Lower lobe of right lung (tissue), 2 donors: ENCODE measurements at regions not wholly inside any gene's neighbourhood (a gene's known extent, or its start where the extent isn't known, plus 50 kb on each side); places are given as distances from the start of the nearest gene placed in this dataset.
"Not testable (repeated sequence)": the region's sequence is repeated elsewhere in the genome, so short reads cannot be mapped to it uniquely, and the experiment has no call there.

Experiments
- ATAC-seq, 2 donors: fragments of 200-7000 bp; cut with Tn5 transposase; one replicate each; pipeline ENCODE4 v1.9.1; 2020 to 2022; ENCODE audit warnings: mild to moderate bottlenecking in 2 of 2, moderate library complexity in 2 of 2
- DNase-seq: peaks from one replicate; pipeline ENCODE4 v3.0.0-alpha.2; 2020
- H3K27ac ChIP-seq: fragments of 200-600 bp; one replicate; pipeline ENCODE4 v1.8.0; 2022
- H3K27me3 ChIP-seq: fragments of 200-600 bp; one replicate; pipeline ENCODE4 v1.8.0; 2022; ENCODE audit warnings: low read depth
- H3K36me3 ChIP-seq: fragments of 200-600 bp; one replicate; pipeline ENCODE4 v1.8.0; 2022; ENCODE audit warnings: mild to moderate bottlenecking
- H3K4me1 ChIP-seq: fragments of 200-600 bp; one replicate; pipeline ENCODE4 v1.8.0; 2022
- H3K4me3 ChIP-seq: fragments of 200-600 bp; one replicate; pipeline ENCODE4 v1.8.0; 2022; ENCODE audit warnings: mild to moderate bottlenecking
- H3K9me3 ChIP-seq: fragments of 200-600 bp; one replicate; pipeline ENCODE4 v1.8.0; 2022
- CTCF ChIP-seq: fragments of 200-600 bp; IDR thresholded peaks from one replicate; pipeline ENCODE4 v1.8.0; 2022; ENCODE audit warnings: antibody characterized with exemption, mild to moderate bottlenecking
- intact Hi-C: fragments of 100-400 bp; cut with DNase I; formaldehyde crosslinking; loops from one replicate; pipeline ENCODE4 v1.11.0; 2022
- donor health status: DM: no; HTN: yes; CAD: no; lungs with severe emphysema.

- intact Hi-C loops: no loop called here
- ATAC-seq: no peak
- no peak for TF ChIP-seq CTCF
Measured at GRCh38 chr10:57049096-57049495, 688.0 kb upstream of the ZWINT start.

GRCh38 chr10:57038531-57038930 is 677.5 kb upstream of the ZWINT start:
- no peak for TF ChIP-seq CTCF
- Histone ChIP-seq H3K4me3 (no peak overlapping the region), H3K9me3 (no peaks in the 10 kb centered on the region), H3K36me3 (no peaks in the 10 kb centered on the region), H3K4me1 (no peaks in the 10 kb centered on the region), H3K27me3 (no peaks in the 10 kb centered on the region), H3K27ac (no peak overlapping the region)
- intact Hi-C loops: no loop called here
- ATAC-seq (no peak), DNase-seq (no peak)

More at GRCh38 chr10:57049096-57049495, 688.0 kb upstream of the ZWINT start:
- no peaks in the 10 kb centered on the region for H3K9me3 ChIP-seq
- no peaks in the 10 kb centered on the region for H3K36me3 ChIP-seq
- H3K4me3 ChIP-seq: no peak overlapping the region
- H3K27ac ChIP-seq: no peak overlapping the region
- no peak for DNase-seq
- H3K27me3 ChIP-seq: no peaks in the 10 kb centered on the region
- no peaks in the 10 kb centered on the region for H3K4me1 ChIP-seq

- H3K9me3 ChIP-seq: peaks cover 14% of the 10 kb centered on the region
- DNase-seq (no peak), ATAC-seq (no peak)
- intact Hi-C loops: no loop called here
- H3K27ac ChIP-seq: no peak overlapping the region
- TF ChIP-seq CTCF: no peak
- no peak overlapping the region for H3K4me3 ChIP-seq
- no peaks in the 10 kb centered on the region for H3K4me1 ChIP-seq
- no peaks in the 10 kb centered on the region for H3K36me3 ChIP-seq
- no peaks in the 10 kb centered on the region for H3K27me3 ChIP-seq
Measured at GRCh38 chr10:57035310-57035709, 674.3 kb upstream of the ZWINT start.

- H3K27ac ChIP-seq, H3K4me1 ChIP-seq, H3K4me3 ChIP-seq, H3K27me3 ChIP-seq, ATAC-seq, intact Hi-C loops, H3K36me3 ChIP-seq, DNase-seq: not testable (repeated sequence)
- H3K9me3 ChIP-seq: peaks cover 18% of the 10 kb centered on the region
Measured at GRCh38 chr10:57032301-57032700, 671.2 kb upstream of the ZWINT start.

- H3K4me3 ChIP-seq: no peak overlapping the region
- ATAC-seq: no peak
- intact Hi-C loops: no loop called here
- DNase-seq: no peak
- peaks cover 18% of the 10 kb centered on the region for H3K9me3 ChIP-seq
- no peak overlapping the region for H3K27ac ChIP-seq
- H3K36me3 ChIP-seq: no peaks in the 10 kb centered on the region
- H3K27me3 ChIP-seq: no peaks in the 10 kb centered on the region
- H3K4me1 ChIP-seq: no peaks in the 10 kb centered on the region
- no peak for TF ChIP-seq CTCF
Measured at GRCh38 chr10:57031346-57031745, 670.3 kb upstream of the ZWINT start.

GRCh38 chr10:57026307-57026706 is 665.2 kb upstream of the ZWINT start:
- ATAC-seq (no peak), DNase-seq (no peak)
- no peak overlapping the region for H3K4me3 ChIP-seq
- H3K4me1 ChIP-seq: no peaks in the 10 kb centered on the region
- H3K27me3 ChIP-seq: no peaks in the 10 kb centered on the region
- H3K27ac ChIP-seq: no peak overlapping the region
- no peak for TF ChIP-seq CTCF
- no peaks in the 10 kb centered on the region for H3K36me3 ChIP-seq
- intact Hi-C loops: no loop called here
- peaks cover 12% of the 10 kb centered on the region for H3K9me3 ChIP-seq
